ENCODE measurements at regions not wholly inside any gene's neighbourhood (a gene's known extent, or its start where the extent isn't known, plus 50 kb on each side); places are given as distances from the start of the nearest gene placed in this dataset.

GRCh38 chr2:53476834-53477233, 290.8 kb upstream of the CHAC2 start:
- TF ChIP-seq CTCF (IDR thresholded peaks at IDR 0.05) (no peak), POLR2A (IDR thresholded peaks at IDR 0.05) (no peak)

Data from right lobe of liver (tissue), 4 donors.